ENCODE measurements at regions not wholly inside any gene's neighbourhood (a gene's known extent, or its start where the extent isn't known, plus 50 kb on each side); places are given as distances from the start of the nearest gene placed in this dataset.

- no peaks in the 10 kb centered on the region for H3K36me3 Mint-ChIP-seq (ENCODE audit: low read depth)
- TF ChIP-seq CTCF (IDR thresholded peaks at IDR 0.05): no peak
- ATAC-seq (ENCODE audit: poor library complexity): no peak
- ChIA-PET POLR2A (no interaction called here), CTCF (no interaction called here)
- intact Hi-C loops (cut with DNase I, micrococcal nuclease): no loop called here
- H3K27ac Mint-ChIP-seq: no peak overlapping the region
- no peaks in the 10 kb centered on the region for H3K4me1 ChIP-seq (ENCODE audit: insufficient read depth, low read length)
- peaks cover 5% of the 10 kb centered on the region for H3K27me3 Mint-ChIP-seq
- H3K36me3 ChIP-seq (ENCODE audit: insufficient read depth, low read length): no peaks in the 10 kb centered on the region
- no peak overlapping the region for H3K27ac ChIP-seq (ENCODE audit: low read depth in 1 of 2, low read length in 2 of 2)
- no peaks in the 10 kb centered on the region for H3K27me3 ChIP-seq (ENCODE audit: control insufficient read depth in 1 of 2, insufficient read depth in 2 of 2, low read length in 2 of 2)
- no peak overlapping the region for H3K4me3 ChIP-seq (ENCODE audit: low read length)
- H3K9me3 ChIP-seq (ENCODE audit: control insufficient read depth in 1 of 2, insufficient read depth in 1 of 2, low read length in 2 of 2): no peaks in the 10 kb centered on the region
- H3K4me3 Mint-ChIP-seq: no peak overlapping the region
- H3K9me3 Mint-ChIP-seq: no peaks in the 10 kb centered on the region
- DNase-seq: no peak
- H3K4me1 Mint-ChIP-seq (ENCODE audit: low read depth): no peaks in the 10 kb centered on the region
Measured at GRCh38 chr4:100317032-100317864, 127.0 kb upstream of the DDIT4L start.

GRCh38 chr4:100314057-100314456 lies 123.8 kb upstream of the DDIT4L start:
- no peaks in the 10 kb centered on the region for H3K27me3 ChIP-seq (ENCODE audit: control insufficient read depth in 1 of 2, insufficient read depth in 2 of 2, low read length in 2 of 2)
- Mint-ChIP-seq H3K9me3 (no peaks in the 10 kb centered on the region), H3K27ac (no peak overlapping the region), H3K4me1 (ENCODE audit: low read depth) (no peaks in the 10 kb centered on the region), H3K36me3 (ENCODE audit: low read depth) (no peaks in the 10 kb centered on the region), H3K4me3 (no peak overlapping the region), H3K27me3 (peaks cover 9% of the 10 kb centered on the region)
- no peak overlapping the region for H3K27ac ChIP-seq (ENCODE audit: low read depth in 1 of 2, low read length in 2 of 2)
- H3K4me1 ChIP-seq (ENCODE audit: insufficient read depth, low read length): no peaks in the 10 kb centered on the region
- H3K4me3 ChIP-seq (ENCODE audit: low read length): no peak overlapping the region
- no peak for DNase-seq
- intact Hi-C loops (cut with DNase I, micrococcal nuclease): no loop called here
- peaks cover 0 to 6% of the 10 kb centered on the region in 2 experiments for H3K9me3 ChIP-seq (ENCODE audit: control insufficient read depth in 1 of 2, insufficient read depth in 1 of 2, low read length in 2 of 2)
- no peak for TF ChIP-seq CTCF (IDR thresholded peaks at IDR 0.05)
- ChIA-PET CTCF (no interaction called here), POLR2A (interaction anchor here (0.7 kb wide), 1 partner anchor 1719 kb away, joined by 3 read pairs; no protein-coding TSS in a partner anchor)
- no peaks in the 10 kb centered on the region for H3K36me3 ChIP-seq (ENCODE audit: insufficient read depth, low read length)
- no peak for ATAC-seq (ENCODE audit: poor library complexity)

- no peak for ATAC-seq (ENCODE audit: poor library complexity)
- Mint-ChIP-seq H3K27ac (no peak overlapping the region), H3K27me3 (peaks cover 14% of the 10 kb centered on the region), H3K9me3 (no peaks in the 10 kb centered on the region), H3K4me3 (no peak overlapping the region), H3K4me1 (ENCODE audit: low read depth) (no peaks in the 10 kb centered on the region), H3K36me3 (ENCODE audit: low read depth) (no peaks in the 10 kb centered on the region)
- Histone ChIP-seq H3K27ac (ENCODE audit: low read depth in 1 of 2, low read length in 2 of 2) (no peak overlapping the region), H3K4me3 (ENCODE audit: low read length) (no peak overlapping the region), H3K9me3 (ENCODE audit: control insufficient read depth in 1 of 2, insufficient read depth in 1 of 2, low read length in 2 of 2) (peaks cover 0 to 6% of the 10 kb centered on the region in 2 experiments), H3K36me3 (ENCODE audit: insufficient read depth, low read length) (no peaks in the 10 kb centered on the region), H3K4me1 (ENCODE audit: insufficient read depth, low read length) (no peaks in the 10 kb centered on the region), H3K27me3 (ENCODE audit: control insufficient read depth in 1 of 2, insufficient read depth in 2 of 2, low read length in 2 of 2) (no peaks in the 10 kb centered on the region)
- TF ChIP-seq CTCF (IDR thresholded peaks at IDR 0.05): no peak
- no peak for DNase-seq
- POLR2A ChIA-PET: no interaction called here
- CTCF ChIA-PET: no interaction called here
- intact Hi-C loops (cut with DNase I, micrococcal nuclease): no loop called here
Measured at GRCh38 chr4:100312615-100313350, 122.5 kb upstream of the DDIT4L start.

Data from CD4-positive, alpha-beta T cell (primary cell).